Mesothelial cell of epicardium (in vitro differentiated cells): ENCODE measurements at regions not wholly inside any gene's neighbourhood (a gene's known extent, or its start where the extent isn't known, plus 50 kb on each side); places are given as distances from the start of the nearest gene placed in this dataset.

ENCODE experiments used
- DNase-seq, 2 experiments: peaks; one replicate each; pipeline ENCODE4 v3.0.0; 2021; ENCODE audit warnings: low spot score in 2 of 2; ENCODE audit not compliant: unreplicated experiment in 2 of 2
- H3K27ac Mint-ChIP-seq: 2 replicates; pipeline ENCODE4 v1.8.0; 2021; ENCODE audit warnings: mixed read lengths
- H3K27me3 Mint-ChIP-seq: 2 replicates; pipeline ENCODE4 v1.8.0; 2021; ENCODE audit warnings: low read depth, mixed read lengths
- H3K36me3 Mint-ChIP-seq: 2 replicates; pipeline ENCODE4 v1.8.0; 2021; ENCODE audit warnings: mixed read lengths
- H3K4me1 Mint-ChIP-seq: 2 replicates; pipeline ENCODE4 v1.8.0; 2021; ENCODE audit warnings: mixed read lengths
- H3K4me3 Mint-ChIP-seq: 2 replicates; pipeline ENCODE4 v1.8.0; 2021; ENCODE audit warnings: mild to moderate bottlenecking, moderate library complexity, mixed read lengths
- H3K9me3 Mint-ChIP-seq: 2 replicates; pipeline ENCODE4 v1.8.0; 2021; ENCODE audit warnings: mixed read lengths
- CTCF ChIP-seq: fragments of 200-600 bp; sonication (generic); IDR thresholded peaks from one replicate; pipeline ENCODE4 v1.5.0; 2021; ENCODE audit warnings: antibody characterized with exemption; ENCODE audit not compliant: unreplicated experiment

GRCh38 chr2:107411267-107411666 lies 415.4 kb upstream of the RGPD4 start:
- H3K9me3 Mint-ChIP-seq: no peaks in the 10 kb centered on the region

GRCh38 chr2:107412209-107412904 lies 414.3 kb upstream of the RGPD4 start:
- no peaks in the 10 kb centered on the region for H3K36me3 Mint-ChIP-seq
- TF ChIP-seq CTCF: no peak
- no peak overlapping the region for H3K27ac Mint-ChIP-seq
- H3K9me3 Mint-ChIP-seq: no peaks in the 10 kb centered on the region
- no peak overlapping the region for H3K4me3 Mint-ChIP-seq
- no peak for DNase-seq
- peaks cover 26% of the 10 kb centered on the region for H3K4me1 Mint-ChIP-seq
- H3K27me3 Mint-ChIP-seq: peaks cover 6% of the 10 kb centered on the region

More at GRCh38 chr2:107411267-107411666, 415.4 kb upstream of the RGPD4 start:
- no peaks in the 10 kb centered on the region for H3K27me3 Mint-ChIP-seq
- peaks cover 33% of the 10 kb centered on the region for H3K4me1 Mint-ChIP-seq
- no peak overlapping the region for H3K27ac Mint-ChIP-seq
- H3K4me3 Mint-ChIP-seq: no peak overlapping the region
- H3K36me3 Mint-ChIP-seq: no peaks in the 10 kb centered on the region
- no peak for TF ChIP-seq CTCF
- DNase-seq: no peak

- peaks cover 10% of the 10 kb centered on the region for H3K27me3 Mint-ChIP-seq
- DNase-seq: no peak
- no peak overlapping the region for H3K4me3 Mint-ChIP-seq
- no peak overlapping the region for H3K27ac Mint-ChIP-seq
- no peaks in the 10 kb centered on the region for H3K9me3 Mint-ChIP-seq
- TF ChIP-seq CTCF: no peak
- no peaks in the 10 kb centered on the region for H3K36me3 Mint-ChIP-seq
- peaks cover 20% of the 10 kb centered on the region for H3K4me1 Mint-ChIP-seq
Observed at GRCh38 chr2:107412981-107413380, 413.7 kb upstream of the RGPD4 start.

GRCh38 chr2:107414376-107414775 lies 412.3 kb upstream of the RGPD4 start:
- peaks cover 10% of the 10 kb centered on the region for H3K27me3 Mint-ChIP-seq
- no peak overlapping the region for H3K27ac Mint-ChIP-seq
- H3K4me3 Mint-ChIP-seq: no peak overlapping the region
- peaks cover 17% of the 10 kb centered on the region for H3K4me1 Mint-ChIP-seq
- no peak for DNase-seq
- no peaks in the 10 kb centered on the region for H3K9me3 Mint-ChIP-seq
- TF ChIP-seq CTCF: no peak
- H3K36me3 Mint-ChIP-seq: no peaks in the 10 kb centered on the region

- Mint-ChIP-seq H3K27me3 (peaks cover 10% of the 10 kb centered on the region), H3K27ac (no peak overlapping the region), H3K9me3 (no peaks in the 10 kb centered on the region), H3K4me1 (no peaks in the 10 kb centered on the region), H3K4me3 (no peak overlapping the region), H3K36me3 (no peaks in the 10 kb centered on the region)
- no peak for DNase-seq
- TF ChIP-seq CTCF: no peak
Observed at GRCh38 chr2:107418708-107419107, 408.0 kb upstream of the RGPD4 start.
